Smooth muscle cell (in vitro differentiated cells): ENCODE measurements at regions not wholly inside any gene's neighbourhood (a gene's known extent, or its start where the extent isn't known, plus 50 kb on each side); places are given as distances from the start of the nearest gene placed in this dataset.

Source experiments
- DNase-seq: peaks from one replicate; lab custom pipeline; 2025; ENCODE audit not compliant: unreplicated experiment; lab: John Stamatoyannopoulos, UW
- H2AFZ ChIP-seq: fragments of 200-600 bp; sonication (generic); 2 replicates; pipeline ENCODE4 v1.6.0; 2016; ENCODE audit warnings: antibody characterized with exemption, low read depth, mild to moderate bottlenecking
- H3F3A ChIP-seq: fragments of 200-600 bp; sonication (generic); 2 replicates; pipeline ENCODE4 v1.6.0; 2017; ENCODE audit warnings: antibody characterized with exemption, low read depth
- H3K27ac ChIP-seq: fragments of 200-600 bp; sonication (generic); 2 replicates; pipeline ENCODE4 v1.5.1; 2016; ENCODE audit warnings: low read depth, mild to moderate bottlenecking
- H3K27me3 ChIP-seq: fragments of 200-600 bp; sonication (generic); 2 replicates; pipeline ENCODE4 v1.6.1; 2016; ENCODE audit warnings: low read depth, mild to moderate bottlenecking
- H3K36me3 ChIP-seq: fragments of 200-600 bp; sonication (generic); 2 replicates; pipeline ENCODE4 v1.5.1; 2016; ENCODE audit warnings: low read depth
- H3K4me1 ChIP-seq: fragments of 200-600 bp; sonication (generic); 2 replicates; pipeline ENCODE4 v1.5.1; 2016; ENCODE audit warnings: low read depth
- H3K4me2 ChIP-seq: fragments of 200-600 bp; sonication (generic); 2 replicates; pipeline ENCODE4 v1.6.0; 2016; ENCODE audit warnings: mild to moderate bottlenecking
- H3K4me3 ChIP-seq: fragments of 200-600 bp; sonication (generic); 2 replicates; pipeline ENCODE4 v1.5.1; 2016; ENCODE audit warnings: mild to moderate bottlenecking
- H3K79me2 ChIP-seq: fragments of 200-600 bp; sonication (generic); 2 replicates; pipeline ENCODE4 v1.6.0; 2016; ENCODE audit warnings: low read depth, mild to moderate bottlenecking
- H3K9ac ChIP-seq: fragments of 200-600 bp; sonication (generic); 2 replicates; pipeline ENCODE4 v1.6.0; 2016; ENCODE audit warnings: low read depth
- H3K9me3 ChIP-seq: fragments of 200-600 bp; sonication (generic); replicated peaks from 2 replicates; pipeline ENCODE4 v1.5.1; 2016; ENCODE audit warnings: low read depth
- H4K20me1 ChIP-seq: fragments of 200-600 bp; sonication (generic); 2 replicates; pipeline ENCODE4 v1.6.0; 2016; ENCODE audit warnings: low read depth
- WGBS: methylation state at CpG from one replicate; pipeline ENCODE4 v1.1.7; 2016; ENCODE audit warnings: low lambda C conversion rate; 5-methylcytosine and 5-hydroxymethylcytosine counted together
- TF ChIP-seq, protein P1 (sequence below): fragments of 200-600 bp; sonication (generic); IDR thresholded peaks from 2 replicates; pipeline ENCODE4 v1.5.1; 2017; ENCODE audit warnings: borderline replicate concordance, mild to moderate bottlenecking, antibody characterized with exemption; ENCODE audit not compliant: insufficient read depth, poor library complexity, severe bottlenecking

DNA sequence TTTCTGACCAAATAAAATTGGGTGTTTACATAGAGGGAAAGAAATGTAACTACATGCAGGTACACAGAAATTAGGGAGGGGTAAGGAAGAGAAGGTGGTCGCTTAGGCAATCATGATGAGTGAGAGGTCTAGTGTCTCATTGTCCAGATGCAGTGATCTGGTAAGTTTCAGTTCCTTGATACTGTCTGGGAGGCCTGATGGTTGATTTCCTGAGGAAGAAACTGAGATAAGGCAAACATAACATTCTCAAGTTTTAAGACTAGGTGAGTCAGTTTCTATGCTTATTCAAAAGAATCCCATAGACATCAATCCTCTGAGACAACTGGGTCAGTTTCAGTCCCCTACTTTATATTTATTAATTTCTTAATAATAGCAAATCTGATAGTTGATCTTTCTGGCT, 843.3 kb upstream of the CDH10 start:
- no peak overlapping the region for H2AFZ ChIP-seq
- no peaks in the 10 kb centered on the region for H3K79me2 ChIP-seq
- no peaks in the 10 kb centered on the region for H3F3A ChIP-seq
- H3K4me1 ChIP-seq: no peaks in the 10 kb centered on the region
- H3K4me2 ChIP-seq: no peak overlapping the region
- no peak for DNase-seq
- WGBS: 87% methylated on average over 1 of the region's 1 CpG
- no peak overlapping the region for H3K27ac ChIP-seq
- no peaks in the 10 kb centered on the region for H3K27me3 ChIP-seq
- no peaks in the 10 kb centered on the region for H3K36me3 ChIP-seq
- TF ChIP-seq, protein P1, sequence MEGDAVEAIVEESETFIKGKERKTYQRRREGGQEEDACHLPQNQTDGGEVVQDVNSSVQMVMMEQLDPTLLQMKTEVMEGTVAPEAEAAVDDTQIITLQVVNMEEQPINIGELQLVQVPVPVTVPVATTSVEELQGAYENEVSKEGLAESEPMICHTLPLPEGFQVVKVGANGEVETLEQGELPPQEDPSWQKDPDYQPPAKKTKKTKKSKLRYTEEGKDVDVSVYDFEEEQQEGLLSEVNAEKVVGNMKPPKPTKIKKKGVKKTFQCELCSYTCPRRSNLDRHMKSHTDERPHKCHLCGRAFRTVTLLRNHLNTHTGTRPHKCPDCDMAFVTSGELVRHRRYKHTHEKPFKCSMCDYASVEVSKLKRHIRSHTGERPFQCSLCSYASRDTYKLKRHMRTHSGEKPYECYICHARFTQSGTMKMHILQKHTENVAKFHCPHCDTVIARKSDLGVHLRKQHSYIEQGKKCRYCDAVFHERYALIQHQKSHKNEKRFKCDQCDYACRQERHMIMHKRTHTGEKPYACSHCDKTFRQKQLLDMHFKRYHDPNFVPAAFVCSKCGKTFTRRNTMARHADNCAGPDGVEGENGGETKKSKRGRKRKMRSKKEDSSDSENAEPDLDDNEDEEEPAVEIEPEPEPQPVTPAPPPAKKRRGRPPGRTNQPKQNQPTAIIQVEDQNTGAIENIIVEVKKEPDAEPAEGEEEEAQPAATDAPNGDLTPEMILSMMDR: no peak
- peaks cover 3% of the 10 kb centered on the region for H3K9me3 ChIP-seq
- no peaks in the 10 kb centered on the region for H4K20me1 ChIP-seq
- no peak overlapping the region for H3K4me3 ChIP-seq
- H3K9ac ChIP-seq: no peak overlapping the region

GRCh38 chr5:25484391-25484790, 839.6 kb upstream of the CDH10 start:
- DNase-seq: no peak
- no peak overlapping the region for H3K4me2 ChIP-seq
- H3K9ac ChIP-seq: no peak overlapping the region
- no peaks in the 10 kb centered on the region for H3K36me3 ChIP-seq
- 89% methylated on average over 4 of the region's 4 CpGs for WGBS
- H3K27me3 ChIP-seq: no peaks in the 10 kb centered on the region
- H3K79me2 ChIP-seq: no peaks in the 10 kb centered on the region
- TF ChIP-seq, protein P1: no peak
- no peak overlapping the region for H2AFZ ChIP-seq
- no peaks in the 10 kb centered on the region for H3F3A ChIP-seq
- H3K27ac ChIP-seq: no peak overlapping the region
- H3K4me3 ChIP-seq: no peak overlapping the region
- H4K20me1 ChIP-seq: no peaks in the 10 kb centered on the region
- peaks cover 3% of the 10 kb centered on the region for H3K9me3 ChIP-seq
- no peaks in the 10 kb centered on the region for H3K4me1 ChIP-seq

DNA sequence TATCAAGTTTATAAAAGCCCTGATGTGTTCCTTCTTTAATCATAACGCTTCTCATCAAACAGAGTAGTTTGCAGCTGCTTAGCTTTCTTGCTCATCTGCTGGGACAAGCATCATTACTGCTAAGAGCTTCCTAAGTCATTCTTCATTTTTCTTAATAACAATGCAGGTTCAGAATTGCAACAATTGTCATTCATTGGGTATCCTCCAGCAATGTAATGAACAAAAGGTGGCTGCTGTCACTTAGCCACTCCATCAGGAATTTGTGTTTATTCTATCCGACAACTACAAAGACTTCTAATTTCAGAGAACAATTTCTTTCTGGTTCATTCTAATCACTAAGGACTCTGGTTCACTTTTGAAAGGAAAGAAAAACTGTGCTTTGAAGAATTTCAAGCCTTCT, 836.7 kb upstream of the CDH10 start:
- Histone ChIP-seq H3F3A (no peaks in the 10 kb centered on the region), H3K4me2 (no peak overlapping the region), H3K27ac (no peak overlapping the region), H3K9ac (no peak overlapping the region), H3K27me3 (no peaks in the 10 kb centered on the region), H3K79me2 (no peaks in the 10 kb centered on the region), H3K36me3 (no peaks in the 10 kb centered on the region), H3K9me3 (peaks cover 3% of the 10 kb centered on the region), H4K20me1 (no peaks in the 10 kb centered on the region), H3K4me1 (no peaks in the 10 kb centered on the region), H3K4me3 (no peak overlapping the region), H2AFZ (peak overlapping the region; percentile 31)
- no peak for DNase-seq
- 75% methylated on average over 2 of the region's 2 CpGs for WGBS
- TF ChIP-seq, protein P1: no peak

- TF ChIP-seq, protein P1: no peak
- H3F3A ChIP-seq: no peaks in the 10 kb centered on the region
- H3K9ac ChIP-seq: no peak overlapping the region
- 98% methylated on average over 1 of the region's 1 CpG for WGBS
- H3K36me3 ChIP-seq: no peaks in the 10 kb centered on the region
- no peaks in the 10 kb centered on the region for H3K9me3 ChIP-seq
- H3K4me1 ChIP-seq: no peaks in the 10 kb centered on the region
- H3K27ac ChIP-seq: no peak overlapping the region
- H3K4me3 ChIP-seq: no peak overlapping the region
- no peaks in the 10 kb centered on the region for H4K20me1 ChIP-seq
- no peaks in the 10 kb centered on the region for H3K27me3 ChIP-seq
- no peak for DNase-seq
- H3K79me2 ChIP-seq: no peaks in the 10 kb centered on the region
- H3K4me2 ChIP-seq: no peak overlapping the region
- no peak overlapping the region for H2AFZ ChIP-seq
Observed at GRCh38 chr5:25459082-25459481, 814.3 kb upstream of the CDH10 start.
